NCI-H446 treated with DMSO at 0.1 percent for 48 hours (cell line): ENCODE measurements at regions not wholly inside any gene's neighbourhood (a gene's known extent, or its start where the extent isn't known, plus 50 kb on each side); places are given as distances from the start of the nearest gene placed in this dataset.
"Not testable (repeated sequence)": the region's sequence is repeated elsewhere in the genome, so short reads cannot be mapped to it uniquely, and the experiment has no call there.

Experiments used
- DNase-seq: peaks from one replicate; lab custom pipeline; 2025; lab: John Stamatoyannopoulos, UW

DNA sequence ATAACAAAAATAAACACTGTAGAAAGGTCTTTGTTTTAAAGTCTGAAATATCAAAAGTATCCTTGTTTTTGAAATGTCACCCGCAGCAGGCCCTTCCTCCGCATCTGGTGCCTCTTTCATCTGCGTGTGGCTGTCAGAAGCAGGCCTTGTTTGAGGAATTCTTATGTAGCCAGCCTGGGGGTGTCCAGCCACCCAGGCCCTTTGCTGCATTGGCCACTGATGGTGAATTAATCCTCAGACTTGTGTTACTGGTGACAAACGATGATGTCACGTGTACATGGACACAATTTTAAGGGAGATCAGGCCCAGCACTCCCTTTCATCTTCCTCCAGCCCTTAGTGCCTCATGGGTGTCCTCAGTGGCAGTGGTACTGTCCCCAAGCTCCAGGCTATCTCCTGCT lies 208.0 kb upstream of the GALNT2 start:
- DNase-seq = no peak

DNA sequence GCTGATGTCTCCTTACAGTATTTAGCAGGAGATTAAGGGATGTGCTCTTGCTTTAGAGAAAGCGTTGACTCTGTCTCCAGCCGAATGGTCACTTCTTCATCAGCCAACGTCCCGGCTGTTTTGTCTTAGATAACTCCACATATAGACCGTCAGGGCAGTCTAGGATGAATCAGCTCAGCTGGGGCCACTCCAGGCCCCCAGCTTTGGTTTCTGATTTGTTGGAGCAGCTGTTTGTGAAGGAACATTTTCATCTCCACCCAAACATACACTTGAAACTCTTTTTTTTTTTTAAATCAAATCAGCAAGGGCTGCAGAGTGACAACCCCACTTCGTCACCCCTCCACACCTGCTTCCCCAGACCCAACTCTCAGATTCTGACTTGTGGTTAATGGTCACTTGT lies 206.1 kb upstream of the GALNT2 start:
- DNase-seq = no peak

DNA sequence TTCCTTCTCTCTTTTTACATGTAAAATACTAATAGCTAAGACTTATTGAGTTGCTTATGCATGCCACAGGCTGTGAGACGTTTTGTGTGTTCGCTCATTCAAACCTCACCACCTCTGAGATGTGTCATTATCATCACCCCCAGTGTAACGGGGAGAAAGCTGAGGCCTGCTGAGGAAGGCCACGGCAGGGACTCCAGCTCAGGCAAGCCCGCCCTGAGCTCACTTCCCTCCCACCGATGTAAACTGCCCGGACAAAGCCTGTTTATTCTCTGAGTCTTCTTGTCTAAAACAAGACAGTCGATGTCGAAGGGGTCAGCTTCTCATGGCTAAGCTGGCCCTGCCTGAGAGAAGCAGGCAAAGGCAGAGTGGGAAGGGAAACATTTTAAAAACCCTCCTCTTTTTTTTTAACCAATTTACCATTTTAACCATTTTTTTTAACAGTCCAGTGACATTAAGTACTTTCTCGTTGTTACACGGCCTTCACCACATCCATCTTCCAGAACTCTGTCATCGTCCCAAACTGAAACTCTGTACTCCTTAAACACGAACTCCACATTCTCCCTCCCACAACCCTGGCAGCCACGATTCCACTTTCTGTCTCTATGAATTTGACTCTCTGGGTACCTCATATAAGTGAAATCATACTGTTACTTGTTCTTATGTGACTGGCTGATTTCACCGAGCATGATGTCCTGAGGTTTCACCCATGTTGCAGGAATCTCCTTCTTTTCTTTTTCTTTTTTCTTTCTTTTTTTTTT lies 204.8 kb upstream of the GALNT2 start:
- no peak for DNase-seq

DNA sequence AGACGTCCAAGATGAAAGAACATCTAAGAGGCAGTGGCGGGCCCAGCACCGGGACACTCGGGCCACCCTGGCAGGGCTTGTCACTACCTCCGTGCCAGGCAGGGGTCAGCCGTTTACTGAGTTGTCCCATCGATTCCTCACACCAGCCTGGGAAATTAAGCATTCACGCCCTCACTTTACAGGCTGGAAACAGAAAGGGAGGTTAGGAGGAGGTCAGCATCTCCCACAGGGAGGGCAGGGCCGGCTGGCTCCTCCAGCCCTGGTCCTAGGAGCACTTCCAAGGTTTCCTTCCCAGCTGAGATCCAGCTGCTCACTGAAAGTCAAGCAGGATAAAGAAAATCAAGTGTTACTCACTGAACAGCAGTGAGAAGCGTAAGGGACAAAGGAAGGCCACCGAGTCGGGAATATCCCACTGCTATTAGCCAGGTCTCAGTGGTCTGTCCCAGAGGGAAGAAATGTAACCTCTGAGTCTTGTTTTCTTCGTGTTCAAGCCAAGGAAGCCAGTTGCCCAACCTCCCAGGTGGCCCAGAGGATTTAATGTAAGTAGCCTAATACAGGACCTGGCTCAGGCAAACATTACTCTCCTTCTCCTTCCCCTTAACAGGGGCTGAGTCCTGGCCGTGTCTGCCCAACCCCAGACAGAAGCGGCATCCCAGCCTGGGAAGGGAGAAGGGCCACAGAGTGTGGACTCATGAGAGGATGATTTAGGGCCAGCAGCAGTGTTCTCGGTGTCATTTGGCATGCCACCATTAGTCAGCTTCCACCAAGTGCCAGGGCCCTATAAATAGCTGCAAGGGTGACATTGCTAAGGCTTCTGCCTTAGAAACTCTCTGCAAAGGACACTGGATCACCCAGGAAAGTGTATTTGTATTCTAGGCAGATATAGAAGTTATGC lies 203.1 kb upstream of the GALNT2 start:
- no peak for DNase-seq

DNA sequence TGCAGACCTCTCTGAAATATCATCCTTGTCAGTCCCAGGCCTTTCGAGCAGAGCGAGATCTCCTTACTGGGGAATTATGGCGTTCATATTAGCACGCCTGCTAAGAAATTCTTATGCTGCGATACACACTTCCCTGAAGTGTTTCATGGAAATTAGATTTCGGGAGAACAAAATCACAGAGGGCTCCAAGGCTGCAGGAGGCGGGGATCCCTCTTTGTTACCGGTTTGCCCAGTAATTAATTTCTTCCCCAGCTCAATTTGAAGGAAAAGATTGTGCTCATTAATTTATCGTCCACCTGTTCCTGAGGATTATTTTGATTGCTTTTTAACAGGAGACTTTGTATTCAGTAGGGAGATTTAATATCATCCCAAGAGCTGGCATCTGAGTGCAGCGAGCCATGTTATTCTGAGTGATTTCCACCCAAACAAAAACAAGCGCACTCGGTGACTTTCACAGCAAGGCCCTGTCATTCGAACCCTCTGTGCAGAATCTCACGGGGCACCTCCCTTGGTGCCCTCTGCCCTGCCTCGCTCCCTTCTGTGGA lies 202.3 kb upstream of the GALNT2 start:
- DNase-seq = no peak

DNA sequence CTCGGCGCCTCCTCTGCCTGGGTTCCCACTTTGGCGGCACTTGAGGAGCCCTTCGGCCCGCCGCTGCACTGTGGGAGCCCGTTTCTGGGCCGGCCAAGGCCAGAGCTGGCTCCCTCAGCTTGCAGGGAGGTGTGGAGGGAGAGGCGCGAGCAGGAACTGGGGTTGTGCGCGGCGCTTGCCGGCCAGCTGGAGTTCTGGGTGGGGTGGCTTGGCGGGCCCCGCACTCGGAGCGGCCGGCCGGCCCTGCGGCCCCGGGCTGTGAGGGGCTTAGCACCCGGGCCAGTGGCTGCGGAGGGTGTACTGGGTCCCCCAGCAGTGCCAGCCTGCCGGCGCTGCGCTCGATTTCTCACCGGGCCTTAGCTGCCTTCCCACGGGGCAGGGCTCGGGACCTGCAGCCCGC lies 201.7 kb upstream of the GALNT2 start:
- DNase-seq = not testable (repeated sequence)

DNA sequence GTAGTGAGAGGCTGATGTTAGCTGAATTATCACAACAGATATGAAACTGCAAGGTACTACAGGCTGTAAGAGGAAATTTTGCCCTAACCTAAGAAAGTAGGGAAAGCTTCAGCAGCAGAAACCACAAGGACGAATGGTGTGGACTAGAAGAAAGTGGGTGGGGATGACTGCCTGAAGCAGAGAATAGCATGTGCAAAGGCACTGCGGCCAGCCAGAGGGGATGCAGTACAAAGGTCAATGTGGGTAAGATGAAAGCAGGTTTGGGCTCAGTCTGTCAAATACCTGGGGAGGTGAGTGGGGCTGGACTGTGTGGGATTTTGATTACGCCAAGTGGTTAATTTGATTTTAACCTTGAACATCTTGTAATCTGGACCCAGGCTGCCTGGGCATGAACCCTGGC lies 199.3 kb upstream of the GALNT2 start:
- no peak for DNase-seq

DNA sequence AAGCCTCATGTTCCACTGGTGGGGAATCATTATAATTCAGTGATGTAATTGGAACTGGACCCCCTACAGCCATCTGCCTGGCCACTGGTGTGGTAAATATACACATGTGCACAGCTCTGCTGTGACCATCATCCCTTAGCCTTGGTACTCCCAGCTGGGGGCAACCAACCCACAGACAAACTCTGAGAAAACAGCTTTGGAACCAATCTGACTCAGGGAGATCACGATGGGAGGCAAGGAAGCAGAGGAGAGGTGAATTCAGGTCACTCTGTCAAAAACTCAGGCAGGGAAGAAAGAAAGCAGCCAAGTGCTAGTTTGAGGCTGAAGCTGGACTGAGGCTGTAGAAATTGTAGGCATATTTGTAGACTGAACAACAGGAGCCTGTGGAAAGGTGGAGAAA lies 197.8 kb upstream of the GALNT2 start:
- no peak for DNase-seq

DNA sequence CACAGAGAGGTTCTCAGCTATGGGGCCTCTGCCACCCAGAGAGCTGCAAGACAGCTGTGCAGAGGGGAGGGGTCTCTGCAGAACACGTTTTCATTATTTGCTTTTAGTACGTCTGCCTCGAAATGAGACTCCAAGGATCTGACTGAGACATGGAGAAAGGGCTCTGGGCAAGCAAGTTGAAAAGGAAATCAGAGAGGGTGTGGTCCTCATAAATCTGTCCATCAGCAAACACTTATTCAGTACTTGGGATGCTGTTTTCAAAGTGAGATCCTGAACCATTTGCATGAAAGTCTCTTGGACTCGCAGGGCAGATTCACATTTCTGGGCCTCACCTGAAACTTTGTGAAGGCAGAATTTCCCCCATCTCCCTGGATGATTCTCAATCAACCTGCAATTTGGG lies 197.4 kb upstream of the GALNT2 start:
- no peak for DNase-seq

DNA sequence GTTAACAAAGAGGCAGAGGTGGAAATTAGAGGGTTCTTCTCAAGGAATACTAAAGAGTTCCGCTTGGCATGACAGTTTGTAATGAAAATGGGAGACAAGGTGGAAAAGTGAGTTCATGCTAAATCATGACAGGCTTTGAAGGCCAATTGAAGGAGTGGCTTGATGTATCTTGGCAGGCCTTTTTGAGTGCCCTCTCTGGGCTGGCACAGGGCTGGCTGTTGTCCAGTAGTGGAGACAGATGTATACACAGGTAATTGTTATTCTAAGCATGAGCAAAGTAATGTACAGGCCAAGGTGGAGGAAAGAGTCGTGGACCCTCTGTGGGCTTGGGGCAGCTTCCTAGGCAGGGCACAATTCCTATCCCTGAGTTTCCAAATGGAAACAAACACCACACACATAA lies 196.7 kb upstream of the GALNT2 start:
- DNase-seq = no peak

DNA sequence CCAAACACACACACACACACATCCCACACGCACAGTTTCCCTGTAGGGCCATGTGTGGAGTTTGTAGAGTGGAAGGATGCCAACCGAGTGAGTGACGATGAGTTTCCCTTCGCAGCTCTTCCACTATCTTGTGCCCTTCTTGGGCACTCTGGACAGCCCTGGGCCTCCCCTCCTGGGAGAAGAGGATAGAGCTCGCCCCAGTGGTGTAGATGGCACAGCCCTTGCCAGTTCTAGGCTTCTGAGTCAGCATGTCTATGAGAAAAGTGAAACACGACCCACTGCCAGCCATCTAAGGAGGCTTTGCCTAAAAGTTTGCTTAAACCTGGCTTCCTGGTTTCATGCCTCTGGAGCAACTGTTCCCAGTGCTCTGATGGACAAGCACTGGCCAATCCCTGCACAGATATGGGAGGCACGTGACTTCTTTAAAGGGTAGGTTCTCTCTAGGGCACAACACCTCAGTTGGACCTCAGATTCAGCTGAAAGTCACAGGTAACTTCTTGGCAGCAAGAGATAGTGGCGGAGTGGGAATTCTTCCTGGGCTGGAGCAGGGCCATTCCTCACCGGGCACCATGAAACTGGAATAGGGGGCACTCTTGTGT lies 195.9 kb upstream of the GALNT2 start:
- DNase-seq = no peak

DNA sequence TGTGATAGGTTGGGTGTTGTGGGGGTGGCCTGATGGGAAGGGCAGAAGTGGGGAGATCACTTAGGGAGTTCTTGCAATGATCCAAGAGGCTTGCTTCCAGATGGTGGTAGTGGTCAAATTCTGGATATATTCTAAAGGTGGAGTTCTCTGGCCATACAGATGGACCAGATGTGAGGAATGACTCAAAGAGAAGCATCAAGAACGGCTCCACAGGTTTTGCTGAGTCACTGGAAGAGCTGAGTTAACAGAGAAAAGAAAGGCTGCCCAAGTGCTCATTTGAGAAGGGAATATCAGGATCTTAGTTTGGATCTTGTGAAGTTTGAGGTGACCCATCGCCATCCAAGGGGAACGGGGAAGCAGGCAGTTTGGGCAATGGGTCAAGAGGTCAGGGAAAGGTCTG lies 192.9 kb upstream of the GALNT2 start:
- DNase-seq = no peak

DNA sequence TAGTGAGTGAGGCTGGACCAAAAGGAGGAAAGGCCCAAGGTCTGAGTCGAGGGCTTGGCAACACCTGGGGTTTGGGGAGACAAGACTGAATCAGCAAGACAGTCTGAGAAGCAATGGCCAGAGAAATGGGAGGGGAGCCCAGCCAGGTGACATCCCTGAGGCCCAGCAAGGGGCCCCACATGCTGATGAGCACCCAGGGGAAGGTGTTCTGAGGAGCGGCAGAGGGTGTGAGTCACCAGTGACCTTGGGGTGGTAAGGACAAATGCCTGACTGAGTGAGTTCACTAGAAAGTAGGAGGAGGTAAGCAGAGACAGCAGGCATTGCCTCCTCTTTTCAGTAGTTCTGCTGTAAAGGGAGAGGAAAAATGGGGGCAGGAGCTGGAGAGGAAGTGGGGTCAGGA lies 192.4 kb upstream of the GALNT2 start:
- DNase-seq = no peak

DNA sequence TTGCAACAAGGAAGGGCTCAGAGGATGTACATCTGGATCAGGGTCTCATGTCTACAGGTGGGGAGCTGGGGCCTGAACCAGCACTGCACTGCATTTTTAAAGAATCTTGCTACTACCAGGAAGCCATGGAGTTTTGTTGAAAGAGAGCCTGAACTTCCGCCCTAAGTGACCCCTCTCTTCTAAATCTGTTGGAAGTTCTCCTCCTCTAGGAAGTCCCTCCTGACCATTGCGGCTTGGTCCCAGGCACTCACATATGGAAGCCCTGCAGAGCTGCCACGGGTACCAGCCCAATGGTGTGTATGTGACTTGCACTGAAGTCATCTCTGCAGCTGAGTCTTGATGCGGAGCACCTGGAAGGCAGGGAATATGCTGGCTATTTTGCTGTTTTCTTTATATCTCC lies 192.0 kb upstream of the GALNT2 start:
- no peak for DNase-seq

DNA sequence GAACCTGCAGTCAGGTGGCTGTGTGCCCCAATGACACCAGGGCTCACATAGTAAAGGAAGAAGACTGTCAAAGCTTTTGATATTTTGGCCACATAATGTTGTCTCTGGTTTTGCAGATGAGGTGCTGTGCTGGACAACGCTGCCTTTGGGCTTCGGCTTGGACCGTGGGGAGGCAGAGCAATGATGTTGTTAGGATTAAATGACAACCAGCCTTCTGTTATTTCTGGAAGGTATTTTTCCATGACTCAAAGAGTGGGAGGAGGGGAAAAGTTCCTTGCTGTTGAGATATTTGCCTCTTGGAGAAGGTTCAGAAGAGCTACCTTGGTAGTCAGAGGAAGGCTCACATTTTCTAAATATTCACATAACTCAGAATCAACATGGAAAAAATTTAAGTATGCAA lies 187.3 kb upstream of the GALNT2 start:
- no peak for DNase-seq

DNA sequence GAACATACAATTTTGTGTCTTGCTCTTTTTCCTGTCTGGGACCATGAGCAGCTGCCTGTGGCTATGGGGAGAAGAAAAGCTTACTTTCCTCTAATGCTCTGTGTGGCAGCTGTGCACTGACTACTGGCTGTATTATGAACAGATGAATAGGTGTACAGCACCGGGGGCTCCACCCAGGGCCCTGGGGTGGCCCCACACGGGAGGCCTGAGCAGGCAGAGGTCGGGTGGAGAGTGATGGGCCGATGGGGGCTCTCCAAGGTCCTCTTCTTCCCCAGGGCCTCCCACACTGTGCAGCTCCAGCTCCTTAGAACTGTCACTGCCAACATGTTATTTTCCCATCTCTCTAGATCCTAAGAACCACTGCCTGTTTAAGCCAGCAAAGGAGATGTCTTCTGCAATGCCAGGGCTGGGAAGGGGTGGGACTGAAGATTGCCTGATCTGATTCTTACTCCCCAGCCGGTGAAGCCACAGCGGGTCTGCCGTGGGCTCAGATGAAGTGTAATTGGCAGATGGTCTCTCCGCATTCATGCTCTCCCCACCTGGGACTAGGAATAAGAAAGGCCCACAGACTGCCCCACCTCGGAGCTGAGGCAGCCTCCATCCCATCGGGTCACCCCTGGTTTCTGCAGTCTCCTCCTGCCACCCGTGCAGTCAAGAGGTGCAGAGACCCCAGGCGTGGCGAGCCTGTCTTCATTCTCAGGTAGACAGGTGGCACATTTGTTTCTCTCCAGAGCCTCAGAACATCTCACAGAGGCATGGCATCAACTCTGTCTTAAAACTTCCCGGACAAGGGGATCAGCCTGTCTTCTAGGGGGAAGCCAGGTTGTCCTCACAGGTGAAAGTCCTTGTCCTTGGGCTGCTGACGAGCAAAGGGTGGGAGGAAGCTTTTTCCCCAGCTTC lies 186.5 kb upstream of the GALNT2 start:
- DNase-seq = no peak

DNA sequence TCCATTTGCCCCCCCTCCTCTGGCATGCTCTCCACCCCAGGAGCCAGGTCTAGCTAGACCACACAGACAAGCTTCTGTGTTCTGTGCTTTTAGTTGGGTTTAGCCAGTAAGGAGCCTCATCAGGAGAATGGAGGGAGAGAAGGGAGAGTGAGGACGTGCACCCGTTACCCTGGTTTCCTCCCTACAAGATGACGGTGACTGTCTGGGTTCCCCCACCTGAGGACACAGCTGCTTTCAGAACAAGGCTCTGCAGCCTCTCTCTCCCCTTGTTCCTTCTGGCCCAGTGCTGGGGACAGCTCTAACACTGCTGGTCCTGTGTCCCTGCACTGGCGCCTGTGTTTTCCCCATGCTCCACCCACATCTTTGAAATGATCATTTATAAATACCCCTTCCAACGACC lies 184.4 kb upstream of the GALNT2 start:
- DNase-seq = no peak

DNA sequence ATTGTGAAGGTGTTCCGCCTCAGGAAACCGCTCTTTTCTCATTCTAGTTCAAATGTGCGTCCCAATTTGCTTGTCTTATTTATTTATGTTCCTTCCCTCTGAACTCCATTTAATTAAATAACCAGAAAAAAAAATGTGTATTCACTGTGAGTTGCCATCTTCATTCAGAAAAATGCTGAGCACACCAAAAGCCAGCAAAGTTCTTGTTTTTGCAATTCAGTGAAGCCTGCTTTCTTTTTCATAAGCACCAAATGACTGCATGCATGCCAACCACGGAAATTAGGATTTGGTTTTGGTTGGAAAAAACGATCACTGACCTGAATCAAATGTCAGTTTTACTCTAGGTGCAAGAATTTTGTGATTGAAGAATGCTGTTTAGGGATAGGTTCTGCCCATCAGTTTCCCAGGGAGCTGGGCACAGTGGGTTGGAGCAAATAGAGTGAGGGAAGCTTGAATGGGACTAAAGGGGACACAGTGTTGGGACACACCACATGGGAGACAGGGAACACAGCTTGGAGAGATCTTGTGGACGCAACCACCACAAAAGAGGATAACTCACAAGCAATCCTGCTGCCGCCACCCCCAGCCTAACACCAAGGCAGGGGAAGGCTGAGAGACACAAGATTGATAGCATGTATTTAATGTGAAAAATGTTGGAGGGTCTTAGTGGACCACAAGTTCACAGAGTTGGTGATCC lies 183.4 kb upstream of the GALNT2 start:
- DNase-seq = no peak

DNA sequence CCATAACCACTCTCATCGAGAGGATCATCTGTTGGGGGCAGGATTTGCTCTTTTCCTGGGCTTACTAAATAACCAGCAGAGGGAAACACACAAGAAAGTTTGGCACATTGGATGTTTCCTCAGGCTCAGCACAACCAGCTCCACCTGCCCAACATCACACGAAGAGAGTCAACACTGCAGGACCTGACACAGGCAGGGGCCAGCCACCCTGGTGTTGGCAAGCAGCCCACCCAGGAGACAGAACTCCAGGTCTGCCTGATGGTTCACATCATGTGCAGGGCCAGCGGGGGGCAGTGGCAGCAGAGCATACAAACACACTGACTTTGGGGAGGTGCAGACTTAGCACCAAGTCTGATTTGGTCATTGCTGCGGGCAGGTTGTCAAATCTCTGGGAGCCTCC lies 182.3 kb upstream of the GALNT2 start:
- no peak for DNase-seq

DNA sequence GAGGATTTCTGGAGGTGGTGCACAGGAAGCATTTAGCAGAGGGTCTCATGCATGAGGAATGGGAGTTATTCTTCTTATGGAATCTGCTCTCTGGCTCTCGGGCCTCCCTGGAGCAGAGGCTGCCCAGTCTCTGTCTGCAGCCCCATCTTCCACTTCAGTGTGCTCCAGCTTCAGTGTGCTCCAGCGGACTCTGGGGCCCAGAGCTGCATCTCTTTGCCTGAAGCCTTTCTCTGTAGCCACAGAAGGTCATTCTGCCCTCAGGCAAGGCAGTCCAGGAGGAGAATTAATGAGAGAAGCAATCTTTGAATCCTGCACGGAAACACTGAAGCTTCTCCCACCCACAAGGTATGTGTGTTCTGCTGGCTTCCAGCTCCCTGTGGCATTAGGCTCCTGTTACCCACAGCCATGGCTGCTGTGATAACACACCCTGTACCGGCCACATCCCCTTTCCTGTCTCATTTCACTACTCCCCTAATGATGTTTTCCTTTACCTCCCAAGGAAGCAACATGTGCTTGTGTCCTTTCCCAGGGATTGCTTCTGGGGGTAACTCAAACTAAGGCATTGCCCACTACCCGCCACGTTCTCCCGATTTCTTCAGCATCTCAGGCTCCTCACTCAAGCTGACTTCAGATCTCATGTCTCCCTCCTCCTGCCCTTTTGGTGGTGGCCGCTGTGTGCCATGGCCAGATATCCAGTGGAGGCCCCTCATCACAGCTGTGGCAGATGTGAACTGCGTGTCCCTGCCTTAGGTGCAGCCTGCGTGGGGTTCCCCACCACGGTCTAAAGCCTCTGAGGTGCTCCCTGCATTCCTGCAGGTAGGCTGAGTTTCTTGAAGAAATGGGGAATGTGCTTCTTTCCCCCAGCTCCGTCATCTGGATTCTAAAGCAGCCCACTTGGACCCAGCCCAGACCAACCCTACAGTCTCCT lies 181.2 kb upstream of the GALNT2 start:
- DNase-seq = no peak
